Esophagus squamous epithelium (tissue), 5 donors: ENCODE measurements at regions not wholly inside any gene's neighbourhood (a gene's known extent, or its start where the extent isn't known, plus 50 kb on each side); places are given as distances from the start of the nearest gene placed in this dataset.

Experiments
- DNase-seq: peaks from one replicate; lab custom pipeline; 2025; lab: John Stamatoyannopoulos, UW
- H3K27ac ChIP-seq, 4 donors: fragments of 200-600 bp; sonication (generic); one replicate each; pipeline ENCODE4 v1.5.1; 2016 to 2019; ENCODE audit warnings: mild to moderate bottlenecking in 1 of 4
- H3K27me3 ChIP-seq, 4 donors: fragments of 200-600 bp; sonication (generic); 1 replicate in 3 of 4; 2 replicates in 1 of 4; pipeline versions ENCODE4 v1.5.1 to v1.6.0; 2017 to 2021; ENCODE audit warnings: antibody characterized with exemption in 1 of 4
- H3K36me3 ChIP-seq, 3 donors: fragments of 200-600 bp; sonication (generic); one replicate each; pipeline ENCODE4 v1.5.1; 2016 to 2019
- H3K4me1 ChIP-seq, 3 donors: fragments of 200-600 bp; sonication (generic); one replicate each; pipeline ENCODE4 v1.5.1; 2017 to 2019
- H3K4me3 ChIP-seq, 4 donors: fragments of 200-600 bp; sonication (generic); 1 replicate in 3 of 4; 2 replicates in 1 of 4; pipeline ENCODE4 v1.5.1; 2016 to 2019; ENCODE audit warnings: mild to moderate bottlenecking in 2 of 4, moderate library complexity in 1 of 4
- H3K9me3 ChIP-seq, 3 donors: fragments of 200-600 bp; sonication (generic); one replicate each; pipeline ENCODE4 v1.5.1; 2016 to 2019
- POLR2A ChIP-seq, 4 donors: fragments of 450-650 bp; IDR thresholded peaks; one replicate each; pipeline ENCODE4 v1.6.1; 2017; ENCODE audit warnings: antibody characterized with exemption in 4 of 4, mild to moderate bottlenecking in 4 of 4, moderate library complexity in 3 of 4
- WGBS, 2 donors: methylation state at CpG; one replicate each; pipeline ENCODE4 v1.1.5; 2018; 5-methylcytosine and 5-hydroxymethylcytosine counted together
- intact Hi-C: fragments of 100-400 bp; cut with DNase I; formaldehyde crosslinking; loops from one replicate; pipeline ENCODE4 v1.15.0; 2022
- TF ChIP-seq, protein P1 (sequence below), 6 experiments: fragments of 450-650 bp in 4 of 6; fragments of 200-600 bp in 2 of 6; sonication (generic) in 2 of 6; IDR thresholded peaks; one replicate each; pipeline ENCODE4 v1.5.1; 2016 to 2019; ENCODE audit warnings: antibody characterized with exemption in 6 of 6, mild to moderate bottlenecking in 4 of 6, moderate library complexity in 4 of 6
- donor health status: DM: yes; HTN: yes; CAD: no.

GRCh38 chr12:115268451-115268850 lies 584.5 kb upstream of the TBX3 start:
- no peak overlapping the region for H3K27ac ChIP-seq
- intact Hi-C loops, result no loop called here
- TF ChIP-seq, protein P1, sequence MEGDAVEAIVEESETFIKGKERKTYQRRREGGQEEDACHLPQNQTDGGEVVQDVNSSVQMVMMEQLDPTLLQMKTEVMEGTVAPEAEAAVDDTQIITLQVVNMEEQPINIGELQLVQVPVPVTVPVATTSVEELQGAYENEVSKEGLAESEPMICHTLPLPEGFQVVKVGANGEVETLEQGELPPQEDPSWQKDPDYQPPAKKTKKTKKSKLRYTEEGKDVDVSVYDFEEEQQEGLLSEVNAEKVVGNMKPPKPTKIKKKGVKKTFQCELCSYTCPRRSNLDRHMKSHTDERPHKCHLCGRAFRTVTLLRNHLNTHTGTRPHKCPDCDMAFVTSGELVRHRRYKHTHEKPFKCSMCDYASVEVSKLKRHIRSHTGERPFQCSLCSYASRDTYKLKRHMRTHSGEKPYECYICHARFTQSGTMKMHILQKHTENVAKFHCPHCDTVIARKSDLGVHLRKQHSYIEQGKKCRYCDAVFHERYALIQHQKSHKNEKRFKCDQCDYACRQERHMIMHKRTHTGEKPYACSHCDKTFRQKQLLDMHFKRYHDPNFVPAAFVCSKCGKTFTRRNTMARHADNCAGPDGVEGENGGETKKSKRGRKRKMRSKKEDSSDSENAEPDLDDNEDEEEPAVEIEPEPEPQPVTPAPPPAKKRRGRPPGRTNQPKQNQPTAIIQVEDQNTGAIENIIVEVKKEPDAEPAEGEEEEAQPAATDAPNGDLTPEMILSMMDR (IDR thresholded peaks at IDR 0.05), result no peak
- no peak for TF ChIP-seq POLR2A (IDR thresholded peaks at IDR 0.05)
- H3K27me3 ChIP-seq, result no peaks in the 10 kb centered on the region
- no peaks in the 10 kb centered on the region for H3K36me3 ChIP-seq
- no peaks in the 10 kb centered on the region for H3K4me1 ChIP-seq
- WGBS, 2 donors, result 74 to 76% methylated on average over 3 to 4 of the region's 4 CpGs
- DNase-seq, result no peak
- H3K4me3 ChIP-seq, result no peak overlapping the region
- no peaks in the 10 kb centered on the region for H3K9me3 ChIP-seq

GRCh38 chr12:115267891-115268290 lies 583.9 kb upstream of the TBX3 start:
- no peaks in the 10 kb centered on the region for H3K9me3 ChIP-seq
- H3K36me3 ChIP-seq, result no peaks in the 10 kb centered on the region
- intact Hi-C loops, result no loop called here
- no peaks in the 10 kb centered on the region for H3K4me1 ChIP-seq
- TF ChIP-seq POLR2A (IDR thresholded peaks at IDR 0.05), result no peak
- TF ChIP-seq, protein P1 (IDR thresholded peaks at IDR 0.05), result no peak
- H3K27me3 ChIP-seq, result no peaks in the 10 kb centered on the region
- 94 to 100% methylated on average over 1 to 3 of the region's 3 CpGs for WGBS, 2 donors
- no peak overlapping the region for H3K4me3 ChIP-seq
- H3K27ac ChIP-seq, result no peak overlapping the region
- DNase-seq, result no peak

- no peak for DNase-seq
- intact Hi-C loops, result no loop called here
- Histone ChIP-seq H3K4me1 (no peaks in the 10 kb centered on the region), H3K36me3 (no peaks in the 10 kb centered on the region), H3K4me3 (no peak overlapping the region), H3K27me3 (no peaks in the 10 kb centered on the region), H3K9me3 (no peaks in the 10 kb centered on the region), H3K27ac (no peak overlapping the region)
- TF ChIP-seq, protein P1 (IDR thresholded peaks at IDR 0.05), result no peak
- no peak for TF ChIP-seq POLR2A (IDR thresholded peaks at IDR 0.05)
- 80 to 83% methylated on average over 1 of the region's 3 CpGs for WGBS, 2 donors
These were observed 583.5 kb upstream of the TBX3 start for GRCh38 chr12:115267464-115267863.

- no peaks in the 10 kb centered on the region for H3K27me3 ChIP-seq
- H3K4me1 ChIP-seq, result no peaks in the 10 kb centered on the region
- no peak for DNase-seq
- TF ChIP-seq, protein P1 (IDR thresholded peaks at IDR 0.05), result no peak
- no peak for TF ChIP-seq POLR2A (IDR thresholded peaks at IDR 0.05)
- 80 to 86% methylated on average over 6 of the region's 6 CpGs for WGBS, 2 donors
- H3K36me3 ChIP-seq, result no peaks in the 10 kb centered on the region
- intact Hi-C loops, result no loop called here
- H3K9me3 ChIP-seq, result no peaks in the 10 kb centered on the region
- no peak overlapping the region for H3K4me3 ChIP-seq
- no peak overlapping the region for H3K27ac ChIP-seq
These were observed 580.6 kb upstream of the TBX3 start for GRCh38 chr12:115264605-115265004.

DNA sequence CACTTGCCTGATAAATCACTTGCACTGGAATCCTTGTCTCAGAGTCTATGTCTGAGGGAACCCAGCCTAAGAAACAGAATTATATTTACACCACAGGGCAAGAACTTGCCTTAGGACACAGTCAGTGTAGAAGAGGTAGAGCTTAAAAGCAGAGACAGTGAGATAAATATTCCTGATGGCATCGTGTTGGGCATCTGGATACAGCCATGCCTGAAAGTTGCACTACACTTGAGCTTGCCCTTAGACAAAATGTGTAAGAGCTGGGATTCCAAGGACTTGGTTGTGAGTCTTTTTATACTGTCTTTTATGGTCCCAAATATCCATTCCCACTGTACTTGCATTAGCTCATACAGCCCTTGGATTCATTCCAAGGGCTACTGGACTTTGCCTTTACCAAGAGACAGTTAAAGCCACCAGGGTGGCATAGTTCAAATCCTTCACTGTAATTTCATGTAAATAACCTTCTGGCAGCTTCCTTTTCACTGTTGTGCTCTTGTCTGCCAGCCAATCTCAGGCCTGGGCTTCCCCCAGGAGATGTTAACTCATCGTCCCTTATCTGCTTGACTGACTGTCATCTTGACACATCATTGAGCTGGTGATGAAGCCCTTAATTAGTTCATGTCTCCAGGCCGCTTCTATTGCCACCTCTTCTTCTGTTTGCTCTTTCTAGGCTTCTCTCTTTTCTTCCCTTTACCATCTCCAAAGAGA lies 577.9 kb upstream of the TBX3 start:
- DNase-seq, result no peak
- no peaks in the 10 kb centered on the region for H3K36me3 ChIP-seq
- H3K9me3 ChIP-seq, result no peaks in the 10 kb centered on the region
- H3K4me1 ChIP-seq, result peaks cover 0 to 16% (median 5%) of the 10 kb centered on the region in 3 donors
- WGBS, 2 donors, result 40 to 64% methylated on average over 3 of the region's 3 CpGs
- intact Hi-C loops, result no loop called here
- no peak for TF ChIP-seq POLR2A (IDR thresholded peaks at IDR 0.05)
- TF ChIP-seq, protein P1 (IDR thresholded peaks at IDR 0.05), result no peak
- no peaks in the 10 kb centered on the region for H3K27me3 ChIP-seq
- no peak overlapping the region for H3K27ac ChIP-seq
- no peak overlapping the region for H3K4me3 ChIP-seq
